ENCODE measurements at regions not wholly inside any gene's neighbourhood (a gene's known extent, or its start where the extent isn't known, plus 50 kb on each side); places are given as distances from the start of the nearest gene placed in this dataset.

DNA sequence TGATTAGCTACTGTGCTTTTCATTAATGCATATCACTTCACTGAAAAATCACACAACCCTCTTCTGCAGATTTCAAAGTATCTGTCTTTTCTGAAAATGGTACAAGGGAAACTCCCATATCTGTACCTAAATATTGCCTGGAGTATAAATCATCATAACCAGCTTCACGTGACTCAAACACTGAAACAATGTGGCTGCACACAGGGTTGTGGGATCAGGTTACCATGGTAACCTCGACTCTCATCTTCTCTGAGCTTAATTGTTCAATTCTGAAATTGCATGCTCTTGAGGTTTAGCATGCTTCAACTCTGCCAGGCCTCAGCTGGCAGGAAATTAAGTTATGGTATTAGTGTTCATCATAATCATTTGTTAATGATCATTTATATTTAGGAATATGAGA is 77.5 kb upstream of the CPSF6 start:
- peaks cover 0 to 3% (median 0%) of the 10 kb centered on the region in 8 donors for H3K9me3 Mint-ChIP-seq
- peak overlapping the region; percentile 6 to 91 (median 52) for H3K27ac Mint-ChIP-seq
- Histone ChIP-seq H3K9me3 (ENCODE audit: control insufficient read depth in 1 of 2, low read length in 2 of 2) (no peaks in the 10 kb centered on the region), H3K27ac (ENCODE audit: low read depth, low read length) (no peak overlapping the region), H3K4me3 (ENCODE audit: low read length in 2 of 2) (no peak overlapping the region), H3K36me3 (ENCODE audit: insufficient read depth, low read length) (no peaks in the 10 kb centered on the region), H3K27me3 (ENCODE audit: insufficient read depth, low read length) (no peaks in the 10 kb centered on the region), H3K4me1 (ENCODE audit: insufficient read depth, low read length) (peaks cover 15% of the 10 kb centered on the region)
- no peaks in the 10 kb centered on the region for H3K27me3 Mint-ChIP-seq
- ChIA-PET POLR2A (ENCODE audit: partially characterized antibody) (interaction anchor here (1.1 kb wide), 1 partner anchor 424 kb away, joined by 3 read pairs; no protein-coding TSS in a partner anchor), CTCF (ENCODE audit: partially characterized antibody) (interaction anchor here (0.9 to 12.8 kb wide), 3 partner anchors 11 to 89 kb away, joined by 3 to 208 read pairs (median 4); no protein-coding TSS in a partner anchor)
- peaks cover 10 to 17% (median 11%) of the 10 kb centered on the region in 4 donors for H3K4me1 Mint-ChIP-seq
- no peaks in the 10 kb centered on the region for H3K36me3 Mint-ChIP-seq
- peak overlapping the region in 1 of 8 donors; percentile 13 for H3K4me3 Mint-ChIP-seq
- intact Hi-C loops (cut with micrococcal nuclease), result no loop called here
- DNase-seq, result peak; percentile 53 to 65 (median 55)

DNA sequence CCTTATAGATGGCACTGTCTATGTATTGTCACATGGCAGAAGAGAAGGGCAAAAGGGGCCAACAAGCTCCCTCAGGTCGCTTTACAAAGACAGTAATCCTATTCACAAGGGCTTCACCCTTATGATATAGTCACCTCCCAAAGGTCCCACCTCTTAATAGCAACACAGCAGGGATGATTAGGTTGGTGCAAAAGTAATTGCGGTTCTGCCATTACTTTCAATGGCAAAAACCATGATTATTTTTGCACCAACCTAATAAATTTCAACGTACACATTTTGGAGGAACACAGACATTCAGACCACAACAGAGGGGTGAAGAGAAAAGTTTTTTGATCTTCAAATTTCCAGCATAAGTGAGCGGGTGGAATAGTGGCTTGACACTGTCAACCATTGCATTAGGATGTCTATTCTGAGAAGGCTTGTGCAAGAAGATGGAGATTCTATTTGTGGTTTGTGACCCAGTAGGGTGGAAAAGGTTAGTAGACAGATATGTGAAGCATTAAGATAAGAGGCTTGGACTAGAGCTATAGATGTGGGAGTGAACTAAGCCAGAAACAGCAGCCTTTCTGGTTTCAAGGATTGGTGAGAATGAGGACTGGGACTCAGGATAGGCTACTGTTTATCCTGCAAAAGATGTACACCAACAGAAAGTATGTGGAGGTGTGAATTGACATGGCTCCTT is 75.5 kb upstream of the CPSF6 start:
- Histone ChIP-seq H3K27me3 (ENCODE audit: insufficient read depth, low read length) (no peaks in the 10 kb centered on the region), H3K9me3 (ENCODE audit: control insufficient read depth in 1 of 2, low read length in 2 of 2) (no peaks in the 10 kb centered on the region), H3K36me3 (ENCODE audit: insufficient read depth, low read length) (no peaks in the 10 kb centered on the region), H3K27ac (ENCODE audit: low read depth, low read length) (no peak overlapping the region), H3K4me1 (ENCODE audit: insufficient read depth, low read length) (peaks cover 10% of the 10 kb centered on the region), H3K4me3 (ENCODE audit: low read length in 2 of 2) (no peak overlapping the region)
- H3K4me1 Mint-ChIP-seq, result peaks cover 6 to 7% (median 6%) of the 10 kb centered on the region in 4 donors
- ChIA-PET POLR2A (ENCODE audit: partially characterized antibody) (no interaction called here), CTCF (ENCODE audit: partially characterized antibody) (interaction anchor here (1.4 kb wide), 1 partner anchor 8 kb away, joined by 7 read pairs; no protein-coding TSS in a partner anchor)
- H3K36me3 Mint-ChIP-seq, result no peaks in the 10 kb centered on the region
- no peak for DNase-seq
- no peak overlapping the region for H3K4me3 Mint-ChIP-seq
- no peaks in the 10 kb centered on the region for H3K27me3 Mint-ChIP-seq
- intact Hi-C loops (cut with micrococcal nuclease), result no loop called here
- H3K27ac Mint-ChIP-seq, result peak overlapping the region in 3 of 7 donors; percentile 21 to 51 (median 32)
- peaks cover 0 to 3% (median 0%) of the 10 kb centered on the region in 8 donors for H3K9me3 Mint-ChIP-seq

DNA sequence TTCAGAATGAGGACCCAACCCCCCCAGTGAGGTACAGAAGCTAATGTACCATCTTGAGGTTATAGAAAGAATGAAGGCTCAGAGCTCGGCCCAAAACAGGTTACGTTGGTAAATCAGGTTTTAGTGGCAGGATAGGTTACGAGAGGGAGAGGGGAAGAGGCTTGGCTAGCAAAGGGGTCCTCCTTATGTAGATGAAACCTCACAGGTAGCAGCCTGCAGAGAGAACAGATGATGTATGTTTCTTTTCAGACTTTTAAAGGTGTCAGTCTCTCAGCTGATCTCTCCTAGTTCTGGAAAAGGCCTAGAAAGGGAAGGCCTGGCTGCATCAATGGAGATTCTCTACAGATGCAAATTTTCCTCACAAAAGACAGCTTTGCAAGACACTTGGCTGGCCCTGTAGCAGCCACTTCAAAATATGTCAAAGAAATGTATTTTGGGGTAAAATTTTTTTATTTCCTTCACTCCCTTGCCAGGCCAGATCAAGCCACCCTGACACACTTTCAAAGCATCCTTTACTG is 71.7 kb upstream of the CPSF6 start:
- H3K27ac Mint-ChIP-seq, result no peak overlapping the region
- peaks cover 0 to 3% (median 0%) of the 10 kb centered on the region in 8 donors for H3K9me3 Mint-ChIP-seq
- DNase-seq, result no peak
- no peak overlapping the region for H3K4me3 Mint-ChIP-seq
- intact Hi-C loops (cut with micrococcal nuclease), result no loop called here
- no peaks in the 10 kb centered on the region for H3K36me3 ChIP-seq (ENCODE audit: insufficient read depth, low read length)
- POLR2A ChIA-PET (ENCODE audit: partially characterized antibody), result no interaction called here
- CTCF ChIA-PET (ENCODE audit: partially characterized antibody), result interaction anchor here (1.1 to 3.6 kb wide), 2 partner anchors 11 to 80 kb away, joined by 3 to 18 read pairs; no protein-coding TSS in a partner anchor
- H3K27ac ChIP-seq (ENCODE audit: low read depth, low read length), result no peak overlapping the region
- peaks cover 0 to 4% (median 0%) of the 10 kb centered on the region in 4 donors for H3K4me1 Mint-ChIP-seq
- H3K4me1 ChIP-seq (ENCODE audit: insufficient read depth, low read length), result no peaks in the 10 kb centered on the region
- H3K9me3 ChIP-seq (ENCODE audit: control insufficient read depth in 1 of 2, low read length in 2 of 2), result no peaks in the 10 kb centered on the region
- H3K27me3 Mint-ChIP-seq, result no peaks in the 10 kb centered on the region
- no peaks in the 10 kb centered on the region for H3K36me3 Mint-ChIP-seq
- H3K27me3 ChIP-seq (ENCODE audit: insufficient read depth, low read length), result no peaks in the 10 kb centered on the region
- H3K4me3 ChIP-seq (ENCODE audit: low read length in 2 of 2), result no peak overlapping the region

DNA sequence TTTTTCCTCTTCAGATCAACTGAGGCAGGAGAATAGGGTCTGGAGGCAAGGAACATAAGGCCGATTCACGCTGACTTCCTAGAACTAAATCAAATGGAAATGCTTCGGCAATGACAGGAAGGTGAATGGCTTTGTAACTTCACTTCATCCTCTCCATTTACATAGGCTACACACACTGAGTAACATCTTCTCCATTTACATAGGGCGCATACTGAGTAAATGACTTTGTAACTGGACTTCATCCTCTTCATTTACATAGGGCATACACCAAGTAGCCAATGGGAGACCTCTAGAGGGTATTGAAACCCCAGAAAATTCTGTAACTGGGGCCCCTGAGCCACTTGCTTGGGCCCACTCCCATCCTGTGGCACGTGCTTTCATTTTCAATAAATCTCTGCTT is 71.0 kb upstream of the CPSF6 start:
- Mint-ChIP-seq H3K9me3 (peaks cover 0 to 3% (median 0%) of the 10 kb centered on the region in 8 donors), H3K4me1 (peaks cover 0 to 4% (median 0%) of the 10 kb centered on the region in 4 donors), H3K27me3 (no peaks in the 10 kb centered on the region), H3K36me3 (no peaks in the 10 kb centered on the region), H3K27ac (no peak overlapping the region), H3K4me3 (no peak overlapping the region)
- no peaks in the 10 kb centered on the region for H3K9me3 ChIP-seq (ENCODE audit: control insufficient read depth in 1 of 2, low read length in 2 of 2)
- intact Hi-C loops (cut with micrococcal nuclease), result no loop called here
- H3K4me1 ChIP-seq (ENCODE audit: insufficient read depth, low read length), result no peaks in the 10 kb centered on the region
- no peak overlapping the region for H3K4me3 ChIP-seq (ENCODE audit: low read length in 2 of 2)
- H3K36me3 ChIP-seq (ENCODE audit: insufficient read depth, low read length), result no peaks in the 10 kb centered on the region
- no peak overlapping the region for H3K27ac ChIP-seq (ENCODE audit: low read depth, low read length)
- POLR2A ChIA-PET (ENCODE audit: partially characterized antibody), result no interaction called here
- DNase-seq, result no peak
- H3K27me3 ChIP-seq (ENCODE audit: insufficient read depth, low read length), result no peaks in the 10 kb centered on the region
- CTCF ChIA-PET (ENCODE audit: partially characterized antibody), result interaction anchor here (1.0 to 3.6 kb wide), 4 partner anchors 11 to 86 kb away, joined by 3 to 18 read pairs (median 4); no protein-coding TSS in a partner anchor

DNA sequence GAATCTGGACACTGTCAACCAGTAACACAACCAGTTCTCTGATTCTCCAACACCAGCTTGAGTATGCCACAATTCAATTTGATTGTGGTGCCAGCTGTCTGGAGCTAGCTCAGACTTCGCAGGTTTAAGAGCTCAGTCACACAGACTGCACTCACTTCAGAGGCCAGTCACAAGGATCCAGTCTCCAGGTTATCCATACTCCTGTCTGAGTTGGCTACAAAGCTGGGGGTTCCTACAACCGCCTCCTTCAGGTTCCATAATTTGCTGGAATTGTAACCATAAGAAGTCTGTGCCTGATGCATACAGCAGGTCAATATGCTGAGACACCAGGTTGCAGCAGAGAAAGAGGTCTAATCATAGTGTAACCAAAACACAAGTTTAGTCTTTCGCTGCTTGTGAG is 70.5 kb upstream of the CPSF6 start:
- peaks cover 0 to 4% (median 0%) of the 10 kb centered on the region in 4 donors for H3K4me1 Mint-ChIP-seq
- intact Hi-C loops (cut with micrococcal nuclease), result no loop called here
- peaks cover 0 to 3% (median 0%) of the 10 kb centered on the region in 8 donors for H3K9me3 Mint-ChIP-seq
- no peak overlapping the region for H3K27ac Mint-ChIP-seq
- H3K27me3 ChIP-seq (ENCODE audit: insufficient read depth, low read length), result no peaks in the 10 kb centered on the region
- CTCF ChIA-PET (ENCODE audit: partially characterized antibody), result interaction anchor here (0.9 to 3.6 kb wide), 4 partner anchors 12 to 85 kb away, joined by 3 to 18 read pairs (median 4); no protein-coding TSS in a partner anchor
- H3K36me3 ChIP-seq (ENCODE audit: insufficient read depth, low read length), result no peaks in the 10 kb centered on the region
- DNase-seq, result no peak
- H3K27me3 Mint-ChIP-seq, result no peaks in the 10 kb centered on the region
- H3K9me3 ChIP-seq (ENCODE audit: control insufficient read depth in 1 of 2, low read length in 2 of 2), result no peaks in the 10 kb centered on the region
- H3K36me3 Mint-ChIP-seq, result no peaks in the 10 kb centered on the region
- POLR2A ChIA-PET (ENCODE audit: partially characterized antibody), result no interaction called here
- no peak overlapping the region for H3K4me3 Mint-ChIP-seq
- H3K4me3 ChIP-seq (ENCODE audit: low read length in 2 of 2), result no peak overlapping the region
- no peak overlapping the region for H3K27ac ChIP-seq (ENCODE audit: low read depth, low read length)
- no peaks in the 10 kb centered on the region for H3K4me1 ChIP-seq (ENCODE audit: insufficient read depth, low read length)

DNA sequence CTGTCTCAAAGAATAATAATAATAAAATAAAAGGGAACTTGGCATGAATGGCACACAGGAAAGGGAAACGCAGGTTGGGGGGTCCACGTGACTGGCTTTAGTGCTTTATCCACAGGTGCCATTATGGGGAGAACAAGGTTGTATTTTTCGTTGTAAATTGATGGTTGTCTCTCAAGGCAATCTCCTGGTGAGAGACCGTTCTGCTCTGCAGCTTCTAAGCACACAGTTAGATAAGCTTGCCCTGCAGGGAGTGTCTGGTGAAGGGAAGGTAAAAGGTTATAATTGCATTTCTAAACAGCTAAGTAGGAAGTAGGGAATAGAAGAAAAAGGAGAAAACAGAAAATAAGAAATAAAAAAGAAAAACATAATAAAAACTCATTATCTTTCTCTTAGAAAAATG is 69.1 kb upstream of the CPSF6 start:
- Mint-ChIP-seq H3K4me3 (no peak overlapping the region), H3K36me3 (no peaks in the 10 kb centered on the region), H3K27me3 (peaks cover 0 to 3% of the 10 kb centered on the region in 2 donors), H3K4me1 (peaks cover 0 to 4% (median under 1%) of the 10 kb centered on the region in 4 donors), H3K9me3 (peaks cover 0 to 3% (median 0%) of the 10 kb centered on the region in 8 donors), H3K27ac (peak overlapping the region in 1 of 7 donors; percentile 46)
- H3K27me3 ChIP-seq (ENCODE audit: insufficient read depth, low read length), result no peaks in the 10 kb centered on the region
- H3K27ac ChIP-seq (ENCODE audit: low read depth, low read length), result no peak overlapping the region
- no peak for DNase-seq
- no peaks in the 10 kb centered on the region for H3K36me3 ChIP-seq (ENCODE audit: insufficient read depth, low read length)
- H3K9me3 ChIP-seq (ENCODE audit: control insufficient read depth in 1 of 2, low read length in 2 of 2), result no peaks in the 10 kb centered on the region
- no peaks in the 10 kb centered on the region for H3K4me1 ChIP-seq (ENCODE audit: insufficient read depth, low read length)
- intact Hi-C loops (cut with micrococcal nuclease), result no loop called here
- CTCF ChIA-PET (ENCODE audit: partially characterized antibody), result interaction anchor here (1.2 to 2.0 kb wide), 3 partner anchors 12 to 84 kb away, joined by 3 to 11 read pairs (median 5); no protein-coding TSS in a partner anchor
- H3K4me3 ChIP-seq (ENCODE audit: low read length in 2 of 2), result no peak overlapping the region
- POLR2A ChIA-PET (ENCODE audit: partially characterized antibody), result no interaction called here

DNA sequence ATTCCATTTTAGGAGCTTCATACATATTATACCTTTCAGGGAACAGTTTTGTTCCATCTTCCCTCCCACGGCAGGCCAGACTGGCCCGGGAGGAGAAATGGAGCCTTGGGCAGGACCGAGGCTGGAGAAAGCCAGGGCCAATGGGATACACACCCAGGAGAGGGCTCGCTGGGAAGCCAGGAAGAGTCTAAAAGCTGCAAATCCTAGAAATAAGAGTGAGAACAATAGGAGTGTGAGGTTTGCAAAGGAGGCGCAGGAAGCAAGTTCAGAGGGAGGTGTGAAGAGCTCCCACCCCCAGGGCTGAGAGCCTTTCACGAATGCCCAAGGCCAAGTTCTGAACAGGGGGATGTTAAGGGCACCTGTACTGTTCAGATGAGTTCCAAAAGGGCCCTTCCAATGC is 67.5 kb upstream of the CPSF6 start:
- no peaks in the 10 kb centered on the region for H3K9me3 ChIP-seq (ENCODE audit: control insufficient read depth in 1 of 2, low read length in 2 of 2)
- no peaks in the 10 kb centered on the region for H3K36me3 Mint-ChIP-seq
- no peak overlapping the region for H3K4me3 Mint-ChIP-seq
- no peak overlapping the region for H3K4me3 ChIP-seq (ENCODE audit: low read length in 2 of 2)
- no peak for DNase-seq
- no peaks in the 10 kb centered on the region for H3K36me3 ChIP-seq (ENCODE audit: insufficient read depth, low read length)
- H3K9me3 Mint-ChIP-seq, result peaks cover 0 to 3% (median 1%) of the 10 kb centered on the region in 8 donors
- H3K27me3 ChIP-seq (ENCODE audit: insufficient read depth, low read length), result no peaks in the 10 kb centered on the region
- no peaks in the 10 kb centered on the region for H3K4me1 ChIP-seq (ENCODE audit: insufficient read depth, low read length)
- peaks cover 0 to 3% of the 10 kb centered on the region in 2 donors for H3K27me3 Mint-ChIP-seq
- no peak overlapping the region for H3K27ac ChIP-seq (ENCODE audit: low read depth, low read length)
- no peak overlapping the region for H3K27ac Mint-ChIP-seq
- ChIA-PET POLR2A (ENCODE audit: partially characterized antibody) (interaction anchor here (0.6 kb wide), 1 partner anchor 17 kb away, joined by 3 read pairs; no protein-coding TSS in a partner anchor), CTCF (ENCODE audit: partially characterized antibody) (interaction anchor here (2.0 kb wide), 1 partner anchor 15 kb away, joined by 11 read pairs; no protein-coding TSS in a partner anchor)
- H3K4me1 Mint-ChIP-seq, result peaks cover 0 to 4% (median under 1%) of the 10 kb centered on the region in 4 donors
- intact Hi-C loops (cut with micrococcal nuclease), result no loop called here

Measured in CD4-positive, alpha-beta memory T cell (primary cell).